Right lung (tissue), 2 donors: ENCODE measurements at regions not wholly inside any gene's neighbourhood (a gene's known extent, or its start where the extent isn't known, plus 50 kb on each side); places are given as distances from the start of the nearest gene placed in this dataset.

Experiments
- DNase-seq, 2 donors: peaks; one replicate each; pipeline ENCODE4 v3.0.0-alpha.2; 2013

DNA sequence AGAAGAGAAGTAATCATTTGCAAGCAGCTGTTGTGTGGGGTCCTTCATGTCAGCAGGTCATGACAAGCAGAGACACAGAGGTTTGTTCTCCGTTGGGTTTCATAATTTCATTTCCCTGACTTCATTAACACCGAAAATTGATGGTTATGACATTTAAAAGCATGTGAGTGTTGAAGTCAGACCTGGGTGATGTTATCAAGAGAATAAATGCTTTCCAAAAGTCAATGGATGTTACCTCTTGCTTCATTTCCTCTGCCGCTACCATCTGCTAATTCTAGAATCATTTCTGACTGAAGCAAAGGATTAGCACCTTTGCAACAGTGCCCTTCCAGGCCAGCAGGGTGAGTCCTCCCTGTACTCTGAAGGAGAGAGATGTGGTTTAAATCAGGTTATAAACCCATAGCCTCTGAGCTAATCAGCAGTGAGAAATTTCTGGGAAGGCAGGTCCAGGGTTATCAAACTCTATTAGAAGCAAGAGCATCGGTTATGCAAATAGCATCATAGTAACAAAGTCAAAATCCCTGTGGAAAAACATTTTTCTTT lies 446.2 kb downstream of the PIK3C3 start:
- no peak for DNase-seq

DNA sequence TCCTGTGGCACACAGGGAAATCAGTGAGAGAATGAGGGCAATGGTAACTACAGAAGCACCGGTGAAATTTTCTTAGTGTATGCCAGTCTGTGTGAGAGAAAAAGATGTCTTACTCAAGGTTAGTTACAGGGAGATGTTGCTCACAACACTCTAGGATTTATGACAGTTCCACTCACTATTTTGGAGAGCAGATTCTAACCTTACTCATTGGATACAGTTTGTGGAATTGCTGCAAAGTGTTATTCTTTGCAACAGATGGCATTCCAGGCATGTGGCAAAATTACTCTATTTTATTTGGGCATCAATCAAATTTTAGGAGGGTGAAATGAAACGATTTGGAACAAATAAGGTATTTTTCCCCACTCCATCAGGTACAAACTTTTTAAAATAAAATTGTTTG lies 449.1 kb downstream of the PIK3C3 start:
- DNase-seq = no peak

DNA sequence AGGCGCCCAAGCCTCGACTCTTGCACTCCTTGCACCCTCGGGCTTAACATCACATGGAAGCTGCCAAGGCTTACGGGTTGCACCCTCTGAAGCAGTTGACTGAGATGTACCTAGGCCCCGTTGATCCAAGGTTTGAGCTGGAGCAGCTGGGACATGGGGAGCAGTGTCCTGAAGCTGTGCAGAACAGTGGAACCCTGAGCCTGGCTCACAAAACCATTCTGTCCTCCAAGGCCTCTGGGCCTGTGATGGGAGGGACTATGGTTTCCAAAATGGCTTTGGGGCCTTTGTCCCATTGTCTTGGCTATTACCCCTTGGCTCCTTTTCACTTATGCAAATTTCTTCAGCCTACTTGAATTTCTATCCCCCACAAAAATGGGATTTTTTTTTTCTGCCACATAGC lies 454.0 kb downstream of the PIK3C3 start:
- no peak for DNase-seq

DNA sequence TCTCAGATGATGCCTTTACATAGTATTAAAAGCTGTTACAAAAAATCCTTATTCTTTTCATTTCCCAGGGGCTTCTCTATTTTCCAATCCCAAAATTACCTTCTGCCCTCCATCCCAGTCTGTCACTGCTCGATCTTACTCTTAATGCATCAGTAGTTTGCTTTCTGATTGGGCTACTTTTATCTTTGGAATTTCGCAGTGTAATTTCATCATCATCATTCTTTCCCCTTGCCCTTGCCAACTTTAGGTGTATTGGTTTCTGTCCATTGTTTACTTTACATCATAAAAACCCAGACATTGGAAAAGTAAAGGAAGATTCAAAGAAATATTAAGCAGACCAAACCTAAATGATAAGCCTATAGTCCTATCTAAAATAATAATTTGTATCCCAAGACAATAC lies 457.2 kb downstream of the PIK3C3 start:
- DNase-seq = no peak

DNA sequence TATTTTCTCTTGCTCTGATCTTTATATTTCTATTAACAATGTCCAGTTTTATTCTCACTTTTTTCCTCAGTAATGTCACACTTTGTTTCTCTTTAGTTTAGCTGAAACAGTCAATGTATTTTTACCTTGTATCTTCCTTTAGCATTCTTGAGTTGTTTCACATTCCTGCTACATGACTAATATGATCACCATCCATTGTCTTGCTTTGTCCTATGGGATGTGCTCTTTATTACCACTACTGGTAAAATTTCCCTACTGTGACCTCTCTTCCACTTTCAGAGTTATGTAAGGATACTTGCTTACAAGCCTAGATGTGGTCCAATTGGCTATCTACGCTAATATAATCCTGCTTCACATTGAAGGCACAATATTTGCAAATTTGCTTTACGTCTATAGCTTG lies 457.9 kb downstream of the PIK3C3 start:
- no peak for DNase-seq

DNA sequence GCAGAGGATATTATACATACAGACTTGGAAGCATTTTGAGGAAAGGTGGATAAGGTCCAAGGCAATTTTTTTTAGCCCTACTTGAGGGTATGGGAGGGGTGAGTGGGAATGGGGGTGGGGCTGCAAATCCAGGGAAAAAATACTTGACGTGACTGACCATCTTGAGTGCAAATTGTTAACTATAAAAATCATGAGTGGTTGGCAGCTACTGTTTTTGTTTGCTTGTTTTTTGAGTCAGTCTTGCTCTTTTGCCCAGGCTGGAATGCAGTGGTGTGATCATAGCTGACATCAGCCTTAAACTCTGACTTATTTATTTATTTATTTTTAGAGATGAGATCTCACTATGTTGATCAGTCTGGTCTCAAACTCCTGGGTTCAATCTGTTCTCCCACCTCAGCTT lies 458.8 kb downstream of the PIK3C3 start:
- no peak for DNase-seq

DNA sequence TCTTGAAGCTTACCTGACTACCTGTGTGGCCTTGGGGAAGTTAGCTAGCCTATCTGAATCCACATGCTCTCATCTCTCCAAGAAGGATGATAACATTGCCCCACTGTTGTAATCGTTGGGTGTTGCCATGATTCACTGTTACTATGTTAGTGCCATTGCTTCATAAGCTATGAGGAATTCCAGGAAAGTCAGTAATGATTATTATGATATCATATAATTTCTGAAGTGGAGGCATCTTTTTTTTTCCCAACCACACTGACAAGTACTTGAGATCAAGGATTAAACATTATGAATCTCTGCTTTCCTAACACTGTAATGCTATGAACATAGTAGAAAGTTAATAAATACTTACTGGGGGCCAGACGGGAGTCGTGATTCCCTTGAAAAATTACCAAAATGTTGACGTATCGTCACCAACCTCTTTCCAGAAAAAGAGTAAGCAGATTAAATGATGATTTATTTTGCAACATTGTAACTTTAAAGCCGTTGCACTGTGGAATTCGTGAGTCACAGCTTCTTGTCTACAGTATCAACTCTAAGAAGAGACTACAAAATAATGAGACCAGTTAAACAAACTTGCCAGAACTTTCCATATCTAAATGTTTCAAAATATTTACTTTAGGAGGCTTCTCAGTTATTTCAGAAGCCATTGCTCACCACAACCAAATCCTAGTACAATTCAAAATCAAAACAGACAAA lies 459.9 kb downstream of the PIK3C3 start:
- DNase-seq = no peak

DNA sequence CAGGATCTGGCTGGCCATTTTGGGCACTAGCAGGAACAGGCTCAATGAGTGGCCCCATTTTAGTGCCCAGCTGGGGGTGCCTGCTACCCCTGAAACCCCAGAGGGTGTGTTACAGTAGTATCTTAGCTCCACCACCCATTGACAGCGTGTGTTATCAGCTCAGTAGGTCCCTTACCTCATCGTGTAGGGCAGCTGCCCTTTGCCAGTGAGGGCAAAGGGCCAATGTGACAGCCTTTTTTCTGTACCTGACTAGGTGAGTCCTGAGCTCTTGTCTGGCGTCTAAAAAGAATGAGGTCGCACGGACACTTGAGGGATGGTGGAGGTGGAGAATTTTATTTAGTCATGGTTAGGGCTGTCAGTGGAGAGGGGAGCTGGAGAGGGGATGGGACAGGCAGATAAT lies 462.2 kb downstream of the PIK3C3 start:
- no peak for DNase-seq

DNA sequence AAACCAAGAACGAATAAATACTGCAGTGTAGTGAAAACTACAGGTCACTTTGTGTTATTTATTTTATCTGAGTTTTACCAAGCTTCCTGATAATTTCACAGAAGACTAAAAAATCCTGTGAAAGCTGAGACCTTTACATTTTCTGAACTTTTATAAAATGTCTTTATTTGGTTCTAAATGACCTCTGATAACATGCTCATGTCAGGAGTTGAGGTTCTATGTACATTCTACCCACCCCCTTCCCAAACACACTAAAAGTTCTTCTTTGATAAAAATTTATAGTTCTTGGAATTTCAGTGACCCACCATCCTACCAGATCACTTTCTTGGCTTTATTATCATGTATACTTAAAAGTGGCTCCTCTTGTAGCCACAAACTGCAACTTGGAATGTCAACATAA lies 463.1 kb downstream of the PIK3C3 start:
- DNase-seq = no peak

DNA sequence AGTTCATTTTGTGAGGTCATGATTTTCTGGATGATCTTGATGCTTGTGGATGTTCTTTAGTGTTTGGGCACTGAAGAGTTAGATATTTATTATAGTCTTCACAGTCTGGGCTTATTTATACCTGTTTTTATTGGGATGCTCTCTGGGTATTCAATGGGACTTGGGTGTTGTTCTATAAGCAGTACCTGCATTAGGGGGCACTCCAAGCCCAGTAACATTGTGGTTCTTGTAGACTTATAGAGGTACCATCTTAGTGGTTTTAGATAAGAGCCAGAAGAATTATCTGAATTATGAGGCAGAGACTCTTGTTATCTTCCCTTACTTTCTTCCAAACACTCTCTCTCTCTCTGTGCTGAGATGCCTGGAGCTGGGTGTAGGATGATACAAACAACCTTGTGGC lies 470.0 kb downstream of the PIK3C3 start:
- DNase-seq = no peak

DNA sequence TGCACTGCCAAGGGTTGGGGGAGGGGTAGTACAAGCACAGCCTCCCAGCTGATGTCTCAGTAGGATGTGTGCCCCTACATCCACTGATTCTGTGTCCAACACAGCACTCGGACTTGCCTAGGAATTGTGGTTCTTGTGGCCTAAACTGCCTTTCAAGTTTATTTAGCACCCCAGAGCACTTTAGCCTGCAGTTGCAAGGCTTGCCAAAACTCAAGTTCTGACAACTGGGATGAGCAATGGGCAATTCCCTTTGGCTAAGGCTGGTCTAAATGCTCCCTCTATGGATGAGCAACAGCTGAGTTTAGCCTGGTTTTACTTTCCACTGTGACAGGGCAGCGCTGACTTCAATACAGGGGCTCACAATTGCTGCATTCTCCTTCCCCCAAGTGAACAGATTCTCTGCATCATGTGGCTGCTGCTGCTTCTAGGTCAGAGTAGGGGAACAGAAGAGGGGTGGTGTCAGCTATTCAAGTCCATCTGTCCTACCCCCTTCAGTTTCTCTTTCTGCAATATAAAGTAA lies 471.5 kb downstream of the PIK3C3 start:
- DNase-seq = no peak

DNA sequence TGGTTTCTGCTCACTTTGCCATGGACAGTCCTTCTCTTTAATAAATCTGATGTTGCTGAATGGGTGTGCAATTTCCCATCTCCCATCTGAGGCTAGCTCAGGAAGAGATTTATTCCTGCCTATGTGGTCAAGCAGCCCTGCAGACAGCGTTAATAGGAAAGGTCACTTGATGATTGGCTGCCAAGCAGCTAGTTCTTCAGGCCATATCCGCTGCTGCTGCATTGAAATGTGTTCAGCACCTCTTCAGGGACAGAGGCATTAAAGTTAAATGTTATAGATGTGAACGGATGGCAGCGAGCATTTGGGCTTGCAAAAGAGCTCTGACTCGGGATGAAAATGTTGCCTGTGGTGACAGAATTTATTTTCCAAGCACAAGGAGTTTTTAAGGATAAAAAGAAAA lies 474.2 kb downstream of the PIK3C3 start:
- no peak for DNase-seq

DNA sequence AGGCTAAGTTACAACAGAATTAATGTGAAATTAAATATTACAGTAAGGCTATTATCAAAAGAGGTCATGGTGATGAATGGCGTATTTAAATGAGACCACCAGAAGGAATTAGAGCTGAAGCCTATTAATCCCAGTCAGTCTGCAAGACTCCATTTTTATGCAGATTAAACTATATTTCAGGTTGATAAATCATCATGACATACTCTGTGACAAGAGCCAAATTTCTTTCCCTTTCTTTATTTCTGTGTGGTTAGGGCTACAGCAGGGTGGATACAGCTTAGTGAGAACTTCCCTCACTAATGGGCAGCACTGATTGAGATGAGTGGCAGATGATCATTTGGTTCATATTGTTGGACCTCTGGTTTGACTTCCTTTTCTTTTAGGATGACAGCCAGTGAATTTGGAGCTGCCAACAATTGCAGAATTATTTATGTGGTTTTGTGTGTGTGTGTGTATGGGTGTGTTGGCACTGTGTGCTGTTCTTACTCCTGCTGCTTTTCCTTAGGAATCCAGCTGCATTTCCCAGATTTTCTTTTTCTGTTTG lies 481.3 kb downstream of the PIK3C3 start:
- no peak for DNase-seq

DNA sequence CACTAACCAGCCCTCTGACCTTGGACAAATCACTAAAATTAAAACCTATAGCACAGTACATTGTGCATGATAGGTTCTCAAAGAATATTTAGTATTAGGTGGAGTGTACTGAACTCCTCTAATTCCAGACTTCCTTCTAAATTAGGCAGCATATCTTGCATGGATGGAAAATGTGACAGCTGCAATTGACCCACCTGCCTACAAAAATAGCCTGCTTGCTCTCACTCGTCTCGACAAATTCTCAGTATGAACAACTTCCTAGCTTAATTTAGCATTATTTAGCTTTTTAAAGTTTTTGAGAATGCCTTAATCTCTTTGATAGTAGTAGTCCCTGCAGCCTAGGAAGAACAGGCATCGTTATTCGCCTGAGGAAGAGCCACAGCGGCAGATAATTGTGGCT lies 482.0 kb downstream of the PIK3C3 start:
- DNase-seq = no peak

DNA sequence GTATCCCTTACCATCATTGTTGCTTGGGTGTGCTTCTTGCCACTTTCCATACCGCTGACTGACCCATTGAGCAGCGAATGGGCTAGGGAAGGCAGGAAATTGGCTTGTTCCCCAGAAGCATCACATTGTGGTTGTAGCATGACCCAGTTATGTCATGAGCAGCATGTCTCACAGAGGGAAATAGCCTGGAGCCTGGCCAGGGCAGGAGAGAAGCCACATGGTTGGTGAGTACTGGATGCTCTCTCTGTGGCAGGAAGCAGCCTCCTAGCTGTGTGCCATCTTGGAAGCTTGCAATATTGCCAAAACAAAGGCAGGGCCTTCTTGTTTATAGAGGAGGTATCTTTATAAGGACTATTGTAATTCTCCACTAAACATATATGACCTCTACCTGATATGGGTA lies 482.6 kb downstream of the PIK3C3 start:
- DNase-seq = no peak

DNA sequence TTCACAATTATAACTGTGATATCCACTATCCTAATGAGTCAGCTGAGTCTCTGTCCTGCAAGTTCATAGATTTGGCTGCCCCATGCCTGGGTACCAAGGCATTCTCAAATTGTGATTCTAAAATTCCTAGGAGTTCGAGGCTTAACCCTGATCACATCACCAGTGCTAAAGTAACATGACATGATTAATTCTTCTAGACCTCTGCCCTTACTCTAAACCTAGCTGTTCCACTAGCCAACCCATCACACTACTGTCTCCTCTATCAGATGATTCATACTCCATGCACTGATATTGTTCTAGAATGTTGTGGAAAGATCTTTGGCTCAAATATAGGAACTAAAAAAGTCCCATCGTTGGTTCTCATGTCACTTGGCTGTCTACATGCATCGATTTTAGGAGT lies 487.6 kb downstream of the PIK3C3 start:
- DNase-seq = no peak

DNA sequence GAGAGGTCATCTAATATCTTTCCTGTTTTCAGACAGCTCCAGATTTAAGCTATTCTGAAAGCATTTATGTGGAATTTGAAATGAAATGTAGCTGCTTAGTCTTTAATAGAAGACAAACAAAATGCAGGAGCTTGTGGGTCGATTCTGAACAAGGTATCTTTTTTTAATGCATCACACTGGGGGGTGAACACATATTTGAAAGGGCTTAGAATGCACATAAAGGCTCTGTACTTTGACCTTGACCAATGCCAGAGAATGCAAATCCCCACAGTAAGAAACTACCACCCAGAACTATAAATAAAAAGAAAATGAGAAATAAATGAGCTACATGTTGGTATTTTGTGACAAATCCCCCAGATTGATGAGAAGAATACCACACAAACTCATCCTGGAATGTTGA lies 489.3 kb downstream of the PIK3C3 start:
- no peak for DNase-seq

DNA sequence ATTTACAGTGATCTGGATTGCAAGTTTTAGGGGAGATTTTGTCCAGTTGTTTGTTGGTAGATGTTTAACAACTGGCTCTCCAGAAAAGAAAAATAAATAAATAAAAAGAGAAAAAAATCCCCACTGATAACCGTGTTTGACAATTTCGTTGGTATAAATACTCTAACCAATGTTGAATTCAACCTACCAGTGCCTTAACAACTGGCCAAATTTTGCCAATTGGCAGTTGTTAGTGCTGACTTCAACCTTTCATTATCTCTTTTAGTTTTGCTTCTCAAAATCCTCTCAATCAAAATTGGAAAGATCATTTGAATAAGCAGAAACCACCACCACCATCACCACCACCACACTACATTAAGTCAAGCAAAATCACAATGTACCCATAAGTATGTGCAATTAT lies 490.3 kb downstream of the PIK3C3 start:
- no peak for DNase-seq

DNA sequence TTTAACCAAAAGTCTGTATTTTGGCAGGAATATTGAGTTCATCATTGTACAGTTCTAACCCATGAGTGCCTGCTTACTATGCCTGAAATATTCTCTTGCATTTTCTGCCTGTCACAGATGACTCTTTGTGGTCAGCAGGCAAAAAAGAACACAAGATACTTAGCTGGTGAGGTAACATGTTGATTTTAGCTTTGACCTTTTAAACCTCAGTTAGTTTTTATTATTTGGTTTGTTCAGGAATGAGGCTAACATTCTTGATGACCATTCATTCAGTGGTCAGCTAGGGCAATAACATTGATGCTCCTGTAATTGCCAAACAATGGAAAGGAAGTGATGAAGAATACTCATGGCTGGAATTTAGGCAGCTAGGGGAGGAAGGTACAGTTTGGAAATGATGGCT lies 491.2 kb downstream of the PIK3C3 start:
- DNase-seq = no peak

DNA sequence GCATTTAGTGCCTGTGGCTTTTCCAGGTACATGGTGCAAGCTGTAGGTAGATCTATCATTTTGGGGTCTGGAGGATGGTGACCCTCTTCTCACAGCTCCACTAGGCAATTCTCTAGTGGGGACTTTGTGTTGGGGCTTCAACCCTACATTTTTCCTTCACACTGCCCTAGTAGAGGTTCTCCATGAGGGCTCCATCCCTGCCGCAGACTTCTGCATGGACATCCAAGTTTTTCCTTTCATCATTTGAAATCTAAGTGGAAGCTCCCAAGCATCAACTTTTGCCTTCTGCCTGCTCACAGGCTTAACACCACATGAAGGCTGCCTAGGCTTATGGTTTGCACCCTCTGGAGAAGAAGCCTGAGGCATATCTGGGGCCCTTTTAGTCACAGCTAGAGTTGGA lies 492.7 kb downstream of the PIK3C3 start:
- DNase-seq = no peak

DNA sequence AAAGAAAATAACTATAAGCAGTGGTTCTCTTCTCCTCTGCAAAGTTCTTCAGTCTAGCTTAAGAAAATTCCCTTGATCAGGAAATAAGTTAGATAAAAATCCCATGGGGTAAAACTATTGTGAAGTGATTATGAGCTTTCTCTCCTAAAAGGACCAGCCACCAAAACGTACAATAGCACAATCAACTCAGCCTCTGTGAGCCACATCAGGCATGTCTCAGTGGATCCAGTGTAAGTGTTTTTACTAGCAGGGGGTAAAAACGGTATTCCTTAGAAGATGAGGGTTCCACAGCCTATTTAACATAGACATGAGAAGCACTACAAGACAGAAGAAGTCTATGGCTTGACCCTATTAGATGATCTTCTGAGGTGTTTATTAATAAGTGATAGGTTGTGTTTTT lies 503.2 kb downstream of the PIK3C3 start:
- DNase-seq = no peak

DNA sequence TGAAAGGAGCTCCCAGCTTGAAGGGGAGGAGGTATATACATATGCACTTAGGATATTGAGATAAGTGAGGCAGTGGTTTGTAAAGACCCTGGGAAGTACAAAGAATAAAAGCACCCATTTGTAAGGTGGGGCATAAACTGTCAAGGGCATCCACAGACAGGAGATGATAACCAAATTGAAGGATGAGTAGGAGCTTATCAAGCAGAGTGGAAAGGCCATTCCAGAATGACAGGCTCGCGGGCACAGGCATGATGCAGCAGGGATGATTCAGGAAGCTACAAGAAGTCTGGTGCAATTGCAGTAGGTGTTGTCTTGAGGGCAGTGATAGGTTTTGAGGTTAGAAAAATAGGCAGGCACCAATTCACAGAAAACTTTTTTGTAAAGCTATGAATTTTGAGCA lies 504.8 kb downstream of the PIK3C3 start:
- DNase-seq = no peak

DNA sequence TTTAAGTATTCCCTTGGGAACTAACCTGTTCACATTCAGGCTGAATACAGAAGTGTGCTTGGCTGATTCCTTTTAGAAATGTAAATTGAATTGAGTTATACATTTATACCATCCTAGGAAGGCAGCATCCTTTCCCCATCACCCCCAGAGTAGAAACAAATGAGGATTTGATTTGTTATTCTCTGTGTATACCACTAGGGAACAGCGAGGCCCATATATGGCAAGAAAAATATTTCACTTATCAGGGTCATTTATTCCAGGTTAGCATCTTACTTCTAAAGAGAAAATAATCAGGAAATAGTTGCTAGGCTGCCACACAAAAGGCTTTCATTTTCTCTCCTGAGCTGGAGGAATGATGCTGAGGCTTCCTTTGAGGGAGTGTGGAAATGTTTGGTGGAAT lies 516.9 kb downstream of the PIK3C3 start:
- DNase-seq = no peak

DNA sequence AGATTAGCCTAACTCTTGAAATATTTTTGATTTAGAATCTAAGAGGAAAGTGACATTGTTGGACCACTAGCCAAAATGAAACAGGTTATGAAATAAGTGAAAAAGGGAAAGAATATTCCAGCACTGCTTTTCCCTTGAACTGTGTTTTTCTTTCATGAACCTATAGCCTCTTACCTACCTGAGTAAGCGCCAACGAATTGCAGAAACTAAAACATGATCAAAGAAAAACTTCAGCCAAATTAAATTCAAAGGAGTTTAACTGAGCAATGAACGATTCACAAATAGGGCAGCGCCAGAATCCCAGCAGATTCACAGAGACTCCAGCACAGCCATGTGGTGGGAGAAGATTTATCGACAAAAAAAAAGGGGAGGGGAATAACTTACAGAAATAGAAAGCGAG lies 518.6 kb downstream of the PIK3C3 start:
- no peak for DNase-seq
